ENCODE measurements at regions not wholly inside any gene's neighbourhood (a gene's known extent, or its start where the extent isn't known, plus 50 kb on each side); places are given as distances from the start of the nearest gene placed in this dataset.

DNA sequence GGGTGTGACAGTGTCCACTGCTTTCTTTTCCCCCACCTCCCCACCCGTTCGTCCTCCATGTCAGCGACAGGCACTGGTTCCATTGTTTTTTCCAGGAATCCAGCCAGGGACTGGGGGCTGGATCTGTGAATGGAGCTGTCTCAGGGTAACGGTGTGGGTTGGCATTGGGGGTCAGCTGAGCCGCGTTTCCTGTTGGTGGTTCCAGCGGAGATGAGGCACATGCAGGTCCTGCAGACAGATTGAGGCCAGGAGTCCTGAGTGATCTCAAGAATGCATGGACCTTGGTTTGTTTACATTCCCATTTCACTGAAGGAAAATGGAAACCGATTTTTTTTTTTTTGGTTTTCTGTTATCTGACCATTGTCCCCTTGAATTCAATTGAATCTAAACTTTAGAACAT, 303.9 kb downstream of the FGF9 start:
- TF ChIP-seq, protein P1, sequence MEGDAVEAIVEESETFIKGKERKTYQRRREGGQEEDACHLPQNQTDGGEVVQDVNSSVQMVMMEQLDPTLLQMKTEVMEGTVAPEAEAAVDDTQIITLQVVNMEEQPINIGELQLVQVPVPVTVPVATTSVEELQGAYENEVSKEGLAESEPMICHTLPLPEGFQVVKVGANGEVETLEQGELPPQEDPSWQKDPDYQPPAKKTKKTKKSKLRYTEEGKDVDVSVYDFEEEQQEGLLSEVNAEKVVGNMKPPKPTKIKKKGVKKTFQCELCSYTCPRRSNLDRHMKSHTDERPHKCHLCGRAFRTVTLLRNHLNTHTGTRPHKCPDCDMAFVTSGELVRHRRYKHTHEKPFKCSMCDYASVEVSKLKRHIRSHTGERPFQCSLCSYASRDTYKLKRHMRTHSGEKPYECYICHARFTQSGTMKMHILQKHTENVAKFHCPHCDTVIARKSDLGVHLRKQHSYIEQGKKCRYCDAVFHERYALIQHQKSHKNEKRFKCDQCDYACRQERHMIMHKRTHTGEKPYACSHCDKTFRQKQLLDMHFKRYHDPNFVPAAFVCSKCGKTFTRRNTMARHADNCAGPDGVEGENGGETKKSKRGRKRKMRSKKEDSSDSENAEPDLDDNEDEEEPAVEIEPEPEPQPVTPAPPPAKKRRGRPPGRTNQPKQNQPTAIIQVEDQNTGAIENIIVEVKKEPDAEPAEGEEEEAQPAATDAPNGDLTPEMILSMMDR (IDR thresholded peaks at IDR 0.05; ENCODE audit: insufficient read depth, low read depth, low read length): no peak
- TF ChIP-seq EZH2 (IDR thresholded peaks at IDR 0.05; ENCODE audit: insufficient read depth, low read length): no peak
